SHP77 treated with DMSO at 0.1 percent for 48 hours (cell line): ENCODE measurements at regions not wholly inside any gene's neighbourhood (a gene's known extent, or its start where the extent isn't known, plus 50 kb on each side); places are given as distances from the start of the nearest gene placed in this dataset.
"Not testable (repeated sequence)": the region's sequence is repeated elsewhere in the genome, so short reads cannot be mapped to it uniquely, and the experiment has no call there.

ENCODE experiments used
- DNase-seq: peaks from one replicate; lab custom pipeline; 2025; lab: John Stamatoyannopoulos, UW

- DNase-seq, result no peak
Observed at GRCh38 chr11:129699711-129700304, 115.8 kb upstream of the TMEM45B start.

- no peak for DNase-seq
Observed at GRCh38 chr11:129700701-129701100, 114.9 kb upstream of the TMEM45B start.

- no peak for DNase-seq
Observed at GRCh38 chr11:129701706-129702105, 113.9 kb upstream of the TMEM45B start.

DNA sequence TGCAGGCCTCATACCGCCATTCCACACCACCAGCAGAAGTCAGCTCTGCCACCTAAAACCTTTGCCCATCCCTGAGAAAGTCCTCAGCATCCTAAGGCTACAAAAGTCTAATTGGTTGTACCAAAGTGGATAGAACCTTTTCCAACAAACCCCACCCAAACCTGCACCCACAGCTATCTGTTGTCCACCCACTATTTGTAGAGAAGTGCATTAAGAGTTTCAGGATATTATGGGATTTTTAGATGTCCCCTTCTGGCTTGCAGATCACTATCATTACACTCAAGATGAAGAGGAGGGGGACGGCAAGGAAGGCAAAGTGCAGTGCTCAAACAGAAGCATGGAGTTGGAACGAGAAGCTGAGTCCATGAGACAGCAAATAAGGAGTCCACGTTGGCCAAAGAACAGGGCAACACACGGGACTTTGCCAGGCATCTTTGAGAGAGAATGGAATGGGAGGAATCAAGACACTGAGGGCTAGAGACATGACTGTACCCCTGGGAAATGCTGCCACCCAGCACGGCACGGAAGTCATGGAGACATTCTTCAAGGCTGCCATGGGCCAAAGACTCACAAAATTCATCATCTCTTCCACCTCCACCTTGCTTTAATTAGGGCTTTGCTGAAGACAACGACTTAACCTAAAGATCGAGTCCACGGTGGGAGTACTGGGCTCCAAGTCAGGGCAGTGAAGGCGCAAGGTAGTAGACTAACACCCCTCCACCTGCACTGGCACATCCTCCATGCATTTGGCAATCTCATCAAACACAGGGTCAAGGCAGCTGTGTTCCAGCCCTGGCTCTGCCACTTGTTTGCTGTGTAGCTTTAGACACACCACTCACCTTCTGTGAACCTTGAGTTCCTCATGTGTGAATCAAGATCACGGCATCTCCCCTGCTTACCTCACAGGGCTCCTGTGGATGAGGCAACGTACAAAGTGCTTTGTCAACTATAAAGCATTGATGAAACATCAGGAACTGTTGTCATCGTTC is 112.9 kb upstream of the TMEM45B start:
- no peak for DNase-seq

- DNase-seq, result no peak
Observed at GRCh38 chr11:129703846-129704245, 111.8 kb upstream of the TMEM45B start.

- DNase-seq, result no peak
Observed at GRCh38 chr11:129704831-129705230, 110.8 kb upstream of the TMEM45B start.

DNA sequence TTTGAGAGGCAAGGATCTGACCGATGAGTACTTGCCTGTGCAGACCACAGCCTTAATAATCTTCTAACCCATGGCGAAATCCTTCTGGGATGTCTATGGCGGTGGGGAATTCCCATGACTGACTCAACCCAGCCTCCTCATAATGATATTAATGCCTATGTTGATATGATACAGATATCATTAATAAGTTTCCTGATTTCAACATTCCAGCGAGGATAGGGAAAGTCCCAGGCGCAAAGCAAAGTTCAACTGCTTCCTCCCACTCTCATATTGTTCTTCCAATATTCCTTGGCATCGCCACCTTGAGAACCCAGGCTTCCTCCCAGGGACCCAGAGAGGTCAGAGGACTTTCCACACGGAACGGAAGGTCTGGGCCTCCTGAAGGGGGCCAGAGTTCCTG is 110.3 kb upstream of the TMEM45B start:
- DNase-seq, result no peak

DNA sequence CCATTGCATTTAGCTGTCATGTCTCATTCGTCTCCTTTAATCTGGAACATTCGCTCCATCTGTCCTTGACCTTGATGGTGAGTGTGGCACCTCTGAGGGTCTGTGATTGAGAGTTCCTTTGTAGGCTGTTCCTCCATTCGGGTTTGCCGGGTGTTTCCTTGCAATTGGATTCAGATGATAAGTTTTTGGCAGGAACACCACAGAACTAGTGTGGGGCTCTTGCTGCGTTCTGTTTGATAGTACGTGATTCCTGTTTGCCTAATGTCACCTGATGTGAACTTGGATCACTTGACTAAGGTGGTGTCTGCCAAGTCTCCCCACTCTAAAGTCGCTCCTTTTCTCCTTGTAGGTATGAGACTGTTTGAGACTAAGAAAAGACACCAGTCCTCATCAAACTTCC is 109.7 kb upstream of the TMEM45B start:
- no peak for DNase-seq

- no peak for DNase-seq
Observed at GRCh38 chr11:129709801-129710398, 105.7 kb upstream of the TMEM45B start.

DNA sequence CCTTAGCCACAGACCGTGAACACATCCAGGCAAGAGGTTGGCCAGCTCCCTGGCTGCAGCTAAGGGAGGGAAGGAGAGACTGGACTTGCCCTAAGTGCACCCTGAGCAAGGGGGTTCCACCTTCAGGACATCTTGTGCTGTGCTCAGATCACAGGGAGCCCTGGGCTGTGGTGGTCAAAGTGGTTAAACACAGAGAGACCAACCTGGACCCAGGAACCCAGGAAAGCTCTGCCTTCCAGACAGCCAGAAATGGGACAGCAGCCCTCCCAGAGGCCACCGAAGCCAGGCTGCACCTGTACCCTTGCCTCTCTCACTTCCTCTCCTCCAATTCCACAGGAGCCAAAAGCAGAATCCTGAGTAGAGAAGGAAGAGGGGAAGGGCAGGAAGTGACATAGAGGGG is 105.2 kb upstream of the TMEM45B start:
- DNase-seq, result no peak

- no peak for DNase-seq
Observed at GRCh38 chr11:129711760-129712159, 103.9 kb upstream of the TMEM45B start.

DNA sequence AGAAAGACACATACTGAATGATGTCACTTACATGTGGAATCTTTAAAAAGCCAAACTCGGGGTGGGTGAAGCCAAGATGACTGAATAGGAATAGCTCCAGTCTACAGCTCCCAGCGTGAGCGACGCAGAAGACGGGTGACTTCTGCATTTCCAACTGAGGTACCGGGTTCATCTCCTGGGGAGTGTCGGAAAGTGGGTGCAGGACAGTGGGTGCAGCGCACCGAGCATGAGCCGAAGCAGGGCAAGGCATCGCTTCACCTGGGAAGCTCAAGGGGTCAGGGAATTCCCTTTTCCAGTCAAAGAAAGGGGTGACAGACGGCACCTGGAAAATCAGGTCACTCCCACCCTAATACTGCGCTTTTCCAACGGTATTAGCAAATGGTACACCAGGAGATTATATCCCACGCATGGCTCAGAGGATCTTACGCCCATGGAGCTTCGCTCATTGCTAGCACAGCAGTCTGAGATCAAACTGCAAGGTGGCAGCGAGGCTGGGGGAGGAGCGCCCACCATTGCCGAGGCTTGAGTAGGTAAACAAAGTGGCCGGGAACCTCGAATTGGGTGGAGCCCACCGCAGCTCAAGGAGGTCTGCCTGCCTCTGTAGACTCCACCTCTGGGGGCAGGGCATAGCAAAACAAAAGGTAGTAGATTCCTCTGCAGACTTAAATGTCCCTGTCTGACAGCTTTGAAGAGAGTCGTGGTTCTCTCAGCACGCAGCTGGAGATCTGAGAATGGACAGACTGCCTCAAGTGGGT is 103.0 kb upstream of the TMEM45B start:
- DNase-seq, result not testable (repeated sequence)

DNA sequence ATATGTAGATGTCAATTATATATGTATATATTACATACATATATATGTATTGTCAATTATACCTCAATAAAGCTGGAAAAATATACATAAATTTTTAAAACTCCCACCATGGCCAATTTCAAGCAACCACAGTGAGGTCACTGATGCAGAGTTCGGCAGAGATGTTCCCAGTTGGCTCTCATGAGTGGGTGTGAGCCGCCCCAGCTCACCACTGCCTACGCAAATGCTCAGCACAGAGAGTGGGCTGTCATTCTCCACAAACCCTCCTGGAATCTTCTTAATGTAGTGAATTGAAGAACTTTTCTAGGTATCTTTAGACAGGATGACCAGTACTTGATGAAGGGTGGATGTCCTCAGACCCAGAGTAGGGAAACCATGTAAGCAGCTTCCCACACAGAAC is 96.6 kb upstream of the TMEM45B start:
- no peak for DNase-seq

DNA sequence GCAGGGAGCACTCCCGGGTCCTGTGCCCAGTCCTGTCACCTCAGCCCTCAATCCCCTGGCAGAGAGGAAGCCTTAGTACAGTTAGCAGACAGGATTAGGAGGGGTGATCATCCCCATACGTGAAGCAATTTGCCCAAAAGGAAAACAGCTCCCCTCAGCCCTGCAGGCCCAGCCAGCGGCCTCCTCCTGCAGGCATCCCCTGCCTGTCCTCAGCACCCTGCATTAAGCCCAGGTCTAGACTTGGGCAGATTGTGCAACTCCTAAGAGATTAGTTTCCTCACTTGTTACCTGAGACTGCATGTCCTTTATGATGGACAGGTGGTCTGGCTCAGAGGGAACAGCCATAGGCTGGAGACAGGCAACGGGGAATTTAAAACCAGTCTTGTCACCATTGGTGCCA is 95.5 kb upstream of the TMEM45B start:
- DNase-seq, result no peak

GRCh38 chr11:129720994-129721393 is 94.7 kb upstream of the TMEM45B start:
- no peak for DNase-seq

- no peak for DNase-seq
Observed at GRCh38 chr11:129721685-129722084, 94.0 kb upstream of the TMEM45B start.

DNA sequence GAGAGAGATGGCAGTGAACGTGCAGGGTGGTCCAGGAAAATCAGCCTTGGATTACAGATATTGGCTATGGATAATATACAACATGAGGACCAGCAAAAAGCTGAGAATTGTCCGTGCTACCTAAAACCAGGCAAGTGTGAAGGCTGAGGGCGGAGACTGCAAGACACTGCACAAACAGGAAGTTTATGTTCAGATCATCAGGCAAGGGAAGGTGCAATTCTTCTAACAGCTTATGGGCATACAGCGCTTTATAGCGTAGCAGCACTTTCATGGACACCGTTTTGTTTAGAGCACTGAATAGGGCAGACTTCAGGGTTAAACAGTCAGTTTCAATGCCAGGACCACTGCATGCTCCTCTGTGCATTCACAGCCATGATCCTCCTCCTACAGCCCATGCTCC is 93.1 kb upstream of the TMEM45B start:
- DNase-seq, result no peak

DNA sequence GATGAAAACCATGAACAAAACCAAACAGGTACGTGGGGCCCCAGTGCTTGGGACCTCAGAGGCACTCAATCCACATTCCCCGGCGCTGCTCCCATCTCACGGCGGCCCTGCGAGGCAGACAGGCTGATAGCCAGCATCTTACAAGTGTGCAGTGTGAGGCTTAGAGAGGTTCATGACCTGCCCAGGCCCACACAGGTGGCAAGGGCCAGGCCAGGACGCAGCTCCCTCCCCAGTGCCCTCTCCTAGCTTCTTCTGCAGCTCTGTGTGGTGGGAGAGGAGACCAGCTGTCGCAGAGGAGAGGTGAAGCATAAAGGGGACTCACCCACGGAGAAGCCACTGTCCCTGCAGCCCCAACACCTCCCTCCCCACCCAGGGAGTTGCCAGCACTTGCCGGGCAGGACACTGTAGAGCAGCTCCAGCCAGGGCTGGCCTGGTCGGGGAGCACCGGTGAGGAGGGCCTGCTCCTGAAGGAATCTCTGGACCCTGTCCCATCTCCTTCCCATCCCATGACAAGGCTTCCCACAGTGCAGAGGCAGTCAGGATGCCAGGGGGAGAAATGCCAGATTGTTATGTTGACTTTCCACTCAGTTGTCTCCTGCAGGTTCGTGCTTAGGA is 92.4 kb upstream of the TMEM45B start:
- no peak for DNase-seq

GRCh38 chr11:129723761-129724162 is 91.9 kb upstream of the TMEM45B start:
- DNase-seq, result no peak

DNA sequence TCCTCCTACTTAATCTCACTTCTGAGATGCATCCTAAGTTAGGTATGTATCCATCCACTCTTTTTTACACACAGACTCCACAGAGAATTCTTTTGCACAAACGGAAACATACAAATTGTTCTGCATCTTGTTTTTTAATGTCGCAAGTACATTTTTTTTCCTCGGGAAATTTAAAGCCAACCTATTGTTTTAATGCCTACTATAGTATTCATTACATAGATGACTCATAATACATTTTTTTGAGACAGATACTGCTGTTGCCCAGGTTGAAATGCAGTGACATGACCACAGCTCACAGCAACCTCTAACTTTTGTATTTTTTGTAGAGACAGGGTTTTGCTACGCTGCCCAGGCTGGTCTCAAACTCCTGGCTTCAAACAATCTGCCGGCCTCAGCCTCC is 90.8 kb upstream of the TMEM45B start:
- no peak for DNase-seq

DNA sequence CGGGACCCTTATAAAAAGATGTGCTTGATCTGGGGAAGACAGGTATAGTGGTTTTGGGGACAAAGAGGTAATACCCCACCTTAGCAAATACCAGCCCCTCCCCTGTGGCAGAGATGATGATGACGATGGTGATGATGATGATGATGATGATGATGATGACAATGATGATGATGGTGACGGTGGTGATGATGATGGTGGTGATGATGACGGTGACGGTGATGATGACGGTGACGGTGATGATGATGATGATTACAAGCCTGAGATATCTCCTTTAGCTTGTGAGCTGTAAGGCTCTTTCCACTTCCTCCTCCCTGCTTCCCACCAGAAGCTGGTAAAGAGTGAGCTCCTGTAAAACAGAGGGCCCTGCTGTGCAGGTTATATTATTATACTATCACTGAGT is 89.5 kb upstream of the TMEM45B start:
- DNase-seq, result no peak

DNA sequence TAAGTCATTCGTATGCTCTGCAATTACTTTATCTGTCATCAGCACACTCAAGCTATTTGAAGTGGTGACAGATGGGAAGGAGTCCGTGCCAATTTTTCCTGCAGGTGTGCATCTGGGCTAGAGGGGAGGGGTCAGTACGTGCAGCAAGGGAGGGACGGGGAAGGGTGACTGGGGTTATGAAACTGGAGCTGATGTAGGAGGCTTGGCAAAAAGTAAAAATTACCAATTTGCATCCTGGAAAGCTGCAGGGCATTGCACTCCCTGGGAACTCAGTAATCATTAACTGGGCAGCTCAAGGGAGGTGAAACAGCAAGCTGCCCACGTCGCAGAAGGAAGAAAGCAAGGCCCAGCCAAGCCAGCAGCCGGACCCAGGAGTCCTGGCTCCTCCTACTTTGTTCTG is 87.1 kb upstream of the TMEM45B start:
- DNase-seq, result peak; percentile 43
